ENCODE measurements at regions not wholly inside any gene's neighbourhood (a gene's known extent, or its start where the extent isn't known, plus 50 kb on each side); places are given as distances from the start of the nearest gene placed in this dataset.

DNA sequence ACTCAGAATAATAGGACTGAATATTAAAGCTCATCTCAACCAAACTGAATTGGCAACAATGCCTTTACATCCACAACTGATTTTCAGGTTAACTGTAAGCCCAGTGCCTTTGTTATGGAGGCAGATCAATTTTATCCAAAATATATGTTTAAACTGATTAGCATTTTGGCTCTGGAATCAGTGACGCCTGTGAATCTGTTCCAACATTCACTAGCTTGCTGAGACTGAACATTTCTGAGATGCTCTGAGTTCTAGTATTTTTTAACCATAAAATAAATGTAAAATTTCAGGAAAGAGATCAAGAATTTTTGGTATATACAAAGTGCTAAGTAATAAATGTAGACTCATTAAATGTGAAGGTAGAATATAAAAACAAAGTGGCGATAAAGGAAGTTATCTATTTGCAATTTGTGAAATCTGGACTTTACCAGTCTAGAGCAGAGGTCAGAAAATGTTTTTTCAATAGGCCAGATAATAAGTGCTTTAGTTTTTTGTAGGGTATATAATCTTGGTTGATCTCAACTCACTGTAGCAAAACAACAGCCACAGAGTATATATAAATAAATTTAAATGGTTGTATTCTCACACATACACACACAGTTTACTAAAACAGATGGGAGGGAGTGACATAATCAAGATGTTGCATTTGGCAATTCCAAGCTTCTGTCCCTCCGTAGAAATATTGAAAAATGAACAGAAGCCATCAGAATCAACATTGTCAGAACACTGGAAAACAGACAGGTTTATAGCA is 560.3 kb downstream of the ZWINT start:
- TF ChIP-seq, protein P1, sequence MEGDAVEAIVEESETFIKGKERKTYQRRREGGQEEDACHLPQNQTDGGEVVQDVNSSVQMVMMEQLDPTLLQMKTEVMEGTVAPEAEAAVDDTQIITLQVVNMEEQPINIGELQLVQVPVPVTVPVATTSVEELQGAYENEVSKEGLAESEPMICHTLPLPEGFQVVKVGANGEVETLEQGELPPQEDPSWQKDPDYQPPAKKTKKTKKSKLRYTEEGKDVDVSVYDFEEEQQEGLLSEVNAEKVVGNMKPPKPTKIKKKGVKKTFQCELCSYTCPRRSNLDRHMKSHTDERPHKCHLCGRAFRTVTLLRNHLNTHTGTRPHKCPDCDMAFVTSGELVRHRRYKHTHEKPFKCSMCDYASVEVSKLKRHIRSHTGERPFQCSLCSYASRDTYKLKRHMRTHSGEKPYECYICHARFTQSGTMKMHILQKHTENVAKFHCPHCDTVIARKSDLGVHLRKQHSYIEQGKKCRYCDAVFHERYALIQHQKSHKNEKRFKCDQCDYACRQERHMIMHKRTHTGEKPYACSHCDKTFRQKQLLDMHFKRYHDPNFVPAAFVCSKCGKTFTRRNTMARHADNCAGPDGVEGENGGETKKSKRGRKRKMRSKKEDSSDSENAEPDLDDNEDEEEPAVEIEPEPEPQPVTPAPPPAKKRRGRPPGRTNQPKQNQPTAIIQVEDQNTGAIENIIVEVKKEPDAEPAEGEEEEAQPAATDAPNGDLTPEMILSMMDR (optimal IDR thresholded peaks at IDR 0.05 in 1 of 3, IDR thresholded peaks at IDR 0.05 in 1 of 3, conservative IDR thresholded peaks at IDR 0.05 in 1 of 3; ENCODE audit: extremely low read depth in 1 of 3, insufficient read depth in 2 of 3, low read length in 3 of 3) = no peak
- TF ChIP-seq EZH2 (IDR thresholded peaks at IDR 0.05; ENCODE audit: low read length) = no peak
